NT2/D1 (cell line): ENCODE measurements at regions not wholly inside any gene's neighbourhood (a gene's known extent, or its start where the extent isn't known, plus 50 kb on each side); places are given as distances from the start of the nearest gene placed in this dataset.
"Not testable (repeated sequence)": the region's sequence is repeated elsewhere in the genome, so short reads cannot be mapped to it uniquely, and the experiment has no call there.

Source experiments
- DNase-seq: peaks from one replicate; pipeline ENCODE4 v3.0.0-alpha.2; 2011; ENCODE audit warnings: low read depth, low spot score
- H3K27me3 ChIP-seq: 2 replicates; pipeline ENCODE4 v1.6.0; 2011; ENCODE audit warnings: mild to moderate bottlenecking; ENCODE audit not compliant: insufficient read length, insufficient read depth
- H3K36me3 ChIP-seq: 2 replicates; pipeline ENCODE4 v1.6.1; 2011; ENCODE audit warnings: mild to moderate bottlenecking, low read length, mixed read lengths; ENCODE audit not compliant: insufficient read depth, insufficient read length
- H3K4me1 ChIP-seq: 2 replicates; pipeline ENCODE4 v1.5.1; 2011; ENCODE audit not compliant: insufficient read depth, insufficient read length
- H3K4me3 ChIP-seq: 2 replicates; pipeline ENCODE4 v1.5.1; 2011; ENCODE audit warnings: low read depth; ENCODE audit not compliant: insufficient read length
- H3K9ac ChIP-seq: 2 replicates; pipeline ENCODE4 v1.6.0; 2011; ENCODE audit warnings: low read depth; ENCODE audit not compliant: insufficient read length
- H3K9me3 ChIP-seq: 2 replicates; pipeline ENCODE4 v1.5.1; 2011; ENCODE audit warnings: mild to moderate bottlenecking, low read length; ENCODE audit not compliant: insufficient read depth
- SUZ12 ChIP-seq: IDR thresholded peaks from 2 replicates; pipeline ENCODE4 v1.6.1; 2011; ENCODE audit not compliant: insufficient read length, insufficient read depth; ENCODE audit errors: extremely low read depth
- YY1 ChIP-seq: IDR thresholded peaks from 2 replicates; pipeline ENCODE4 v1.6.1; 2011; ENCODE audit not compliant: insufficient read length, insufficient read depth
- ZNF274 ChIP-seq: IDR thresholded peaks from 2 replicates; pipeline ENCODE4 v1.6.1; 2011; ENCODE audit warnings: mild to moderate bottlenecking, low read depth, low read length

DNA sequence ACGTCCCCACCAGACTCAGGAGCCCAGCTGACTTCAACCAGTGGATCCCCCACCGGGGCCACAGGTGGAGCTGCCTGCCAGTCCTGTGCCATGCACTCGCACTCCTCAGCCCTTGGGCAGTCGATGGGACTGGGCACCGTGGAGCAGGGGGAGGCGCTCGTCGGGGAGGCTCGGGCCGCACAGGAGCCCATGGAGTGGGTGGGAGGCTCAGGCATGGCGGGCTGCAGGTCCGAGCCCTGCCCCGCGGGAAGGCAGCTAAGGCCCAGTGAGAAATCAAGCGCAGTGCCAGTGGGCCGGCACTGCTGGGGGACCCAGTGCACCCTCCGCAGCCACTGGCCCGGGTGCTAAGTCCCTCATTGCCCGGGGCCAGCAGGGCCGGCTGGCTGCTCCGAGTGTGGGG is 52.3 kb upstream of the LRRC30 start:
- not testable (repeated sequence) for H3K36me3 ChIP-seq, DNase-seq, H3K4me1 ChIP-seq, H3K9me3 ChIP-seq, H3K9ac ChIP-seq, H3K4me3 ChIP-seq, H3K27me3 ChIP-seq

DNA sequence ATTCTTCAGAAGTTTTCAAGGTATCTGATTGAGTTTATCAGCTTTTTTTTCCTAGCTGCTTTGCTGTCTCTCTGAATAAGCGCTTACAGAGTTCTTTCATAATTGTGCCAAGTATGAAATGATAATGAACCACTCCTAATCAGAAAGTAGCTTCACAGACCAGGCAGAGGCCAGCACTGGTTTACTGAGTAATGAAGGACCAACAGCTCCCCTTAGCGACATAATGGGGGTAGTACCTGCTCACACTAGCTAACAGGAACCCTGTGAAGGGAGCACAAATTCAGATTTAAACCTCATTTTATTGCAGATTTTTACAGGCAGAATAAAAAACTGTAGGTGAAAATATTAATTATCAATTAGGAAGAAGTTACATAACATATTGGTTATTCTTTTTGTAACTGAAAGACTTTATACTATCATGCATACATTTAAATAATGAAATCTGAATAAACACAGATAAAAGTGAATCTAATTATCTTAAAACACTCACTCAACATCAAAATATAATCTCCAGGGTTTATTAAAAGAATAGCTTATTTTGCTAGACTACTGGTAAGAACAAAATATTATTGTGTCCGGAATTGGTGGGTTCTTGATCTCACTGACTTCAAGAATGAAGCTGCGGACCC is 53.7 kb upstream of the LRRC30 start:
- H3K27me3 ChIP-seq = no peaks in the 10 kb centered on the region
- TF ChIP-seq YY1 (no peak), ZNF274 (no peak), SUZ12 (no peak)
- DNase-seq = peak; percentile 49
- peaks cover 3% of the 10 kb centered on the region for H3K4me1 ChIP-seq
- H3K36me3 ChIP-seq = no peaks in the 10 kb centered on the region
- H3K9ac ChIP-seq = no peak overlapping the region
- no peak overlapping the region for H3K4me3 ChIP-seq
- H3K9me3 ChIP-seq = no peaks in the 10 kb centered on the region

DNA sequence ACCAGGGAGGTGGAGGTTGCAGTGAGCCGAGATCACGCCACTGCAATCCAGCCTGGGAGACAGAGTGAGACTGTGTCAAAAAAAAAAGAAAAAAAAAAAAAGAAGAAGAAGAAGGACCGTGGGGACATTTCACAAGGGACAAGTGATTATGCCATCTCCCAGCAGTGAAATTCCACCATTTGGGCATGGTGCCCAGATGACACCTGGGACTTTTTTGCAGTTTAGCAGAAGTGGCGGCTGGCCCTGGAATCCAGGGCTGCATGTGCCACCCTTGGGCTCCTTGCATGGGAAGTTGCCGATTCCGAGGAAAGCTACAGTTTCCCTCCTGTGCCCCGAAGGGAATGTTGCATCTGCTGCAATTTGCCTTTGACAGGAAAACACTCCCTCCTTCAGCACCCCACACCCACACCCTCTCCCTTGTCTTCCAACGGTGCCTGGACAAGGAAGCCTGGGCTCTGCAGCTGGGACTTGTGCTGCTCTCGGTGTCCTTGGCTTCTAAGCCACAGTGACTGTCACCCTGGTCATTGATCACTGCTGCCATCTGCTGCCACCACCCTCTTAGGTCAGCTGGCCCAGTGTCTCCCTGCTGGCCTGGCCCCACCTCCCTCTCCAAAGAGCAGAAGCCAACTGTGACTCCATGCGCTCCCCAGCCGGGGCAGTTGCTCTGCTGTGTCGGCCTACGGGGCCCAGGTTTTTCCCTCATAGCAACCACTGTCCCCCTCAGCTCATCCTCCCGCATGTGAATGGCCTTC is 56.4 kb upstream of the LRRC30 start:
- Histone ChIP-seq H3K4me3 (no peak overlapping the region), H3K4me1 (peaks cover 3% of the 10 kb centered on the region), H3K9me3 (no peaks in the 10 kb centered on the region), H3K27me3 (no peaks in the 10 kb centered on the region), H3K36me3 (no peaks in the 10 kb centered on the region), H3K9ac (no peak overlapping the region)
- no peak for DNase-seq
- TF ChIP-seq YY1 = no peak
- no peak for TF ChIP-seq ZNF274
- TF ChIP-seq SUZ12 = no peak

DNA sequence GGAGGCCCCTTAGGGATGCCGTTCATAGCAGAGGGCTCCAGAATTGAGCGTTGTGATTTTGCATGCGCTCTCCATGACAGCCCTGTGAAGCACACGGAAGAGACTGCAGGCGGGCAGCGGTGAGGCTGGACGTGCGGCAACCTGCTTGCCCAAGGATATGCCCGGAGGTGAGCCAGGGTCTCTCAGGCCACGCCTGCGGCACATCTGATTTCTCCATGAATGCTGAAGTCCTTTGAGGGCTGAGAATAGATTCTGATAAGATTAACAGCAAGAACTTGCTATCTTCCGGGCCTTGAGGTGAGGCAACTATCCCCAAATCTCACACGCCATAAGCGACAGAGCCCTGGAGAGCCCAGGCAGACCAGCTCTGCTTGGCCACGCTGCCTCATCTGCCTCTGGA is 55.6 kb upstream of the LAMA1 start:
- no peak for DNase-seq
- no peaks in the 10 kb centered on the region for H3K9me3 ChIP-seq
- no peaks in the 10 kb centered on the region for H3K36me3 ChIP-seq
- H3K27me3 ChIP-seq = no peaks in the 10 kb centered on the region
- no peak for TF ChIP-seq SUZ12
- no peak for TF ChIP-seq ZNF274
- TF ChIP-seq YY1 = no peak
- no peak overlapping the region for H3K4me3 ChIP-seq
- peaks cover 3% of the 10 kb centered on the region for H3K4me1 ChIP-seq
- no peak overlapping the region for H3K9ac ChIP-seq

DNA sequence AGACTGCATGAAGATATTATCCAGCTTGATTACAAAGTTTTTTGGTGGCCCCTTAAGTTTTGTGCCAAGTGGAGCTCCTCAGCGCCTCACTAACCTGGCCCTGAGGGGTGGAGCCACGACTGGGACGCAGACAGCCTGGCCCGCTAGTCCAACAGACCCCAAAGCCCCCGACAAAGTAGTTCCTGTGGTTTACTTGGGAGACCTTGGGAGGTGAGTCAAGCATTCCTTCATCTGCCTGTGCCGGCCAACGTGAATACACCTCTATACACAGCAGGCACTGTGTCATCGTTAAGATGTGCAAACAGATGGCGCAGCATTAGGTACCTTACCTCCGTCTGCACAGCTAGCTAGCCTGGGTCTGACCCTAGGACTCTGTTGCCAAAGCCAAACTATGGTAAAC is 55.0 kb upstream of the LAMA1 start:
- no peaks in the 10 kb centered on the region for H3K27me3 ChIP-seq
- H3K4me1 ChIP-seq = peaks cover 3% of the 10 kb centered on the region
- no peak for DNase-seq
- TF ChIP-seq SUZ12 = no peak
- no peak for TF ChIP-seq YY1
- TF ChIP-seq ZNF274 = no peak
- no peaks in the 10 kb centered on the region for H3K36me3 ChIP-seq
- H3K9me3 ChIP-seq = no peaks in the 10 kb centered on the region
- H3K4me3 ChIP-seq = no peak overlapping the region
- no peak overlapping the region for H3K9ac ChIP-seq

DNA sequence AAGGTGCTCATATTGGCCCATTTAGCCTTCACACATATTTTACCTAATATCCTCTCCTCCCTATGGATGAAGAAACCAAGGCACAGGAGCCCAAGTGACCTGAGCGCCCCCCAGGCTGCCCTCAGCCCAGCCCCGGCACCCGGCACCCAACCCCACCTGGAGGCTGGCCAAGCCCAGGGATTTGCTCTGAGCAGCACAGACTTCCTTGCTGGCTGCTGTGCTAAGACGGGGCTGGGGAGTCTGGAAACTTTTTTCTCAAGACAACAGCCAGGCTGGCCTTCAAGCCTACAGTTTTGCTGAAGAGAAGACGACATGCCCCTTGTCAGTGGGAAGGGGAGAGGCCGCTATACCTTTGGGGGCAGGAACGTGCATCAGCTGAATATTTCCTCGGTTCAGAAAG is 52.7 kb upstream of the LAMA1 start:
- Histone ChIP-seq H3K4me3 (no peak overlapping the region), H3K36me3 (no peaks in the 10 kb centered on the region), H3K9ac (no peak overlapping the region), H3K9me3 (no peaks in the 10 kb centered on the region), H3K4me1 (peaks cover 3% of the 10 kb centered on the region), H3K27me3 (no peaks in the 10 kb centered on the region)
- no peak for DNase-seq
- TF ChIP-seq ZNF274 (no peak), YY1 (no peak), SUZ12 (no peak)

DNA sequence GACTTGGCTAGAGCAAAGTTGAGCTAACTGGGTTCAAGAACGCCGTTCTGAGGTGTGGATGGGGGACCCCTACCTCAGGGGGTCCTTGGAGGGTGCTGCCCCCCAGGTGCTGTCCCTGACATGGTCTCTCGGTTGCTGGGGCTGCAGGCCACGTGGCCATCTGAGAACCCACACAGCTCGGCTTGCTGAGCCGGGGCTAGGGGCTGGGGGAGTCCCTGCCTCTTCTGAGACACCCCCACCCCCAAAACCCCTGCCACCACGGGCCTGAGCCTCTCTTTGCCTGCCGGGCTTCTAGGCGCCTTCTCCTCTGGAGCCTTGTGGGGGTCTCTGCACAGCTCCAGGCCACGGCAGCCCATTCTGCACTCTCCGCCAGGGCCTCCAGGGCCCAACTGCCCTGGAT is 52.0 kb upstream of the LAMA1 start:
- no peaks in the 10 kb centered on the region for H3K9me3 ChIP-seq
- no peak overlapping the region for H3K9ac ChIP-seq
- H3K36me3 ChIP-seq = no peaks in the 10 kb centered on the region
- peaks cover under 1% of the 10 kb centered on the region for H3K4me1 ChIP-seq
- TF ChIP-seq YY1 (no peak), ZNF274 (no peak), SUZ12 (no peak)
- no peak for DNase-seq
- H3K4me3 ChIP-seq = no peak overlapping the region
- no peaks in the 10 kb centered on the region for H3K27me3 ChIP-seq
